Esophagus (tissue), 2 donors: ENCODE measurements at regions not wholly inside any gene's neighbourhood (a gene's known extent, or its start where the extent isn't known, plus 50 kb on each side); places are given as distances from the start of the nearest gene placed in this dataset.

Experiments used
- H3K27ac ChIP-seq, 2 donors: one replicate each; pipeline ENCODE4 v1.5.1; 2013; ENCODE audit warnings: low read depth in 2 of 2, mild to moderate bottlenecking in 2 of 2, inconsistent platforms in 1 of 2, low read length in 1 of 2, moderate library complexity in 1 of 2
- H3K27me3 ChIP-seq, 2 donors: one replicate each; pipeline ENCODE4 v1.6.1; 2013; ENCODE audit warnings: low read length in 2 of 2, control low read depth in 1 of 2, mild to moderate bottlenecking in 1 of 2; ENCODE audit not compliant: insufficient read depth in 2 of 2, control insufficient read depth in 1 of 2
- H3K36me3 ChIP-seq, 2 donors: one replicate each; pipeline ENCODE4 v1.6.1; 2013; ENCODE audit warnings: low read length in 1 of 2; ENCODE audit not compliant: control insufficient read depth in 2 of 2, insufficient read depth in 2 of 2
- H3K4me1 ChIP-seq, 2 donors: one replicate each; pipeline ENCODE4 v1.6.1; 2013; ENCODE audit warnings: low read length in 1 of 2; ENCODE audit not compliant: control insufficient read depth in 2 of 2, insufficient read depth in 2 of 2
- H3K4me3 ChIP-seq, 2 donors: one replicate each; pipeline ENCODE4 v1.5.1; 2013; ENCODE audit warnings: low read length in 2 of 2, mild to moderate bottlenecking in 2 of 2, low read depth in 1 of 2, moderate library complexity in 1 of 2
- H3K9me3 ChIP-seq, 2 donors: one replicate each; pipeline ENCODE4 v1.6.1; 2013; ENCODE audit warnings: mild to moderate bottlenecking in 2 of 2, low read depth in 1 of 2, low read length in 1 of 2, moderate library complexity in 1 of 2; ENCODE audit not compliant: control insufficient read depth in 2 of 2, insufficient read depth in 1 of 2
- WGBS, 2 donors: extraction: QIAGEN DNeasy Blood & Tissue Kit; methylation state at CpG; one replicate each; pipeline ENCODE4 v1.1.7; 2013; 5-methylcytosine and 5-hydroxymethylcytosine counted together
- donor health status: healthy with polysubstance abuse.
- donor health status: Bipolar disorder and iron deficiency.

GRCh38 chr6:10194816-10195672, 219.8 kb downstream of the TFAP2A start:
- no peaks in the 10 kb centered on the region for H3K9me3 ChIP-seq
- no peaks in the 10 kb centered on the region for H3K36me3 ChIP-seq
- WGBS, 2 donors, result 60 to 69% methylated on average over 5 of the region's 5 CpGs
- H3K27me3 ChIP-seq, result no peaks in the 10 kb centered on the region
- no peaks in the 10 kb centered on the region for H3K4me1 ChIP-seq
- no peak overlapping the region for H3K27ac ChIP-seq
- no peak overlapping the region for H3K4me3 ChIP-seq

- no peaks in the 10 kb centered on the region for H3K27me3 ChIP-seq
- H3K36me3 ChIP-seq, result no peaks in the 10 kb centered on the region
- H3K9me3 ChIP-seq, result no peaks in the 10 kb centered on the region
- no peaks in the 10 kb centered on the region for H3K4me1 ChIP-seq
- H3K4me3 ChIP-seq, result no peak overlapping the region
- WGBS, 2 donors, result 81 to 88% methylated on average over 4 of the region's 4 CpGs
- H3K27ac ChIP-seq, result no peak overlapping the region
Observed at GRCh38 chr6:10193321-10193720, 221.6 kb downstream of the TFAP2A start.

GRCh38 chr6:10190042-10190441, 224.8 kb downstream of the TFAP2A start:
- no peaks in the 10 kb centered on the region for H3K9me3 ChIP-seq
- 28 to 43% methylated on average over 3 of the region's 3 CpGs for WGBS, 2 donors
- H3K27ac ChIP-seq, result no peak overlapping the region
- H3K4me3 ChIP-seq, result no peak overlapping the region
- H3K27me3 ChIP-seq, result no peaks in the 10 kb centered on the region
- no peaks in the 10 kb centered on the region for H3K36me3 ChIP-seq
- H3K4me1 ChIP-seq, result no peaks in the 10 kb centered on the region

GRCh38 chr6:10184371-10185227, 230.3 kb downstream of the TFAP2A start:
- no peaks in the 10 kb centered on the region for H3K4me1 ChIP-seq
- no peak overlapping the region for H3K4me3 ChIP-seq
- no peaks in the 10 kb centered on the region for H3K36me3 ChIP-seq
- H3K27me3 ChIP-seq, result no peaks in the 10 kb centered on the region
- H3K27ac ChIP-seq, result no peak overlapping the region
- no peaks in the 10 kb centered on the region for H3K9me3 ChIP-seq
- WGBS, 2 donors, result 46 to 53% methylated on average over 4 of the region's 4 CpGs

- no peak overlapping the region for H3K27ac ChIP-seq
- WGBS, 2 donors, result 66% methylated on average over 14 of the region's 14 CpGs
- H3K4me1 ChIP-seq, result no peaks in the 10 kb centered on the region
- H3K27me3 ChIP-seq, result no peaks in the 10 kb centered on the region
- no peak overlapping the region for H3K4me3 ChIP-seq
- no peaks in the 10 kb centered on the region for H3K36me3 ChIP-seq
- no peaks in the 10 kb centered on the region for H3K9me3 ChIP-seq
Observed at GRCh38 chr6:10180138-10181074, 234.5 kb downstream of the TFAP2A start.

GRCh38 chr6:10177704-10178103, 237.2 kb downstream of the TFAP2A start:
- no peak overlapping the region for H3K4me3 ChIP-seq
- no peaks in the 10 kb centered on the region for H3K9me3 ChIP-seq
- H3K27me3 ChIP-seq, result no peaks in the 10 kb centered on the region
- H3K36me3 ChIP-seq, result no peaks in the 10 kb centered on the region
- peaks cover 0 to 5% of the 10 kb centered on the region in 2 donors for H3K4me1 ChIP-seq
- no peak overlapping the region for H3K27ac ChIP-seq

GRCh38 chr6:10175362-10175761, 239.5 kb downstream of the TFAP2A start:
- no peaks in the 10 kb centered on the region for H3K9me3 ChIP-seq
- no peaks in the 10 kb centered on the region for H3K27me3 ChIP-seq
- peaks cover 0 to 5% of the 10 kb centered on the region in 2 donors for H3K4me1 ChIP-seq
- no peak overlapping the region for H3K27ac ChIP-seq
- H3K36me3 ChIP-seq, result no peaks in the 10 kb centered on the region
- H3K4me3 ChIP-seq, result no peak overlapping the region

GRCh38 chr6:10174761-10175160, 240.1 kb downstream of the TFAP2A start:
- H3K4me1 ChIP-seq, result peaks cover 0 to 5% of the 10 kb centered on the region in 2 donors
- H3K4me3 ChIP-seq, result no peak overlapping the region
- H3K36me3 ChIP-seq, result no peaks in the 10 kb centered on the region
- H3K27ac ChIP-seq, result no peak overlapping the region
- H3K9me3 ChIP-seq, result no peaks in the 10 kb centered on the region
- WGBS, 2 donors, result 76 to 86% methylated on average over 6 of the region's 6 CpGs
- no peaks in the 10 kb centered on the region for H3K27me3 ChIP-seq

GRCh38 chr6:10174056-10174455, 240.8 kb downstream of the TFAP2A start:
- peaks cover 0 to 5% of the 10 kb centered on the region in 2 donors for H3K4me1 ChIP-seq
- no peak overlapping the region for H3K27ac ChIP-seq
- H3K27me3 ChIP-seq, result no peaks in the 10 kb centered on the region
- no peak overlapping the region for H3K4me3 ChIP-seq
- H3K36me3 ChIP-seq, result no peaks in the 10 kb centered on the region
- H3K9me3 ChIP-seq, result no peaks in the 10 kb centered on the region
- 83 to 91% methylated on average over 3 of the region's 3 CpGs for WGBS, 2 donors
